OCI-M1 (cell line): ENCODE measurements at regions not wholly inside any gene's neighbourhood (a gene's known extent, or its start where the extent isn't known, plus 50 kb on each side); places are given as distances from the start of the nearest gene placed in this dataset.
"Not testable (repeated sequence)": the region's sequence is repeated elsewhere in the genome, so short reads cannot be mapped to it uniquely, and the experiment has no call there.

Source experiments
- DNase-seq: peaks from one replicate; lab custom pipeline; 2025; lab: John Stamatoyannopoulos, UW

GRCh38 chr9:1871626-1872419 lies 143.3 kb upstream of the SMARCA2 start:
- peak; percentile 2 for DNase-seq

- DNase-seq = no peak
Measured at GRCh38 chr9:1875251-1875851, 139.8 kb upstream of the SMARCA2 start.

- DNase-seq = no peak
Measured at GRCh38 chr9:1875921-1876448, 139.2 kb upstream of the SMARCA2 start.

- DNase-seq = no peak
Measured at GRCh38 chr9:1876891-1877496, 138.2 kb upstream of the SMARCA2 start.

- no peak for DNase-seq
Measured at GRCh38 chr9:1877951-1878350, 137.2 kb upstream of the SMARCA2 start.

GRCh38 chr9:1878811-1879210 lies 136.3 kb upstream of the SMARCA2 start:
- peak; percentile 7 for DNase-seq

GRCh38 chr9:1879501-1879900 lies 135.6 kb upstream of the SMARCA2 start:
- DNase-seq = no peak

GRCh38 chr9:1880038-1880565 lies 135.0 kb upstream of the SMARCA2 start:
- no peak for DNase-seq

GRCh38 chr9:1881708-1882295 lies 133.3 kb upstream of the SMARCA2 start:
- DNase-seq = no peak

- peak; percentile 1 for DNase-seq
Measured at GRCh38 chr9:1882711-1883403, 132.3 kb upstream of the SMARCA2 start.

- DNase-seq = no peak
Measured at GRCh38 chr9:1890201-1890600, 124.9 kb upstream of the SMARCA2 start.

GRCh38 chr9:1890816-1891215 lies 124.3 kb upstream of the SMARCA2 start:
- DNase-seq = no peak

GRCh38 chr9:1903080-1903704 lies 112.0 kb upstream of the SMARCA2 start:
- not testable (repeated sequence) for DNase-seq

GRCh38 chr9:1907465-1907864 lies 107.7 kb upstream of the SMARCA2 start:
- no peak for DNase-seq

GRCh38 chr9:1909322-1909721 lies 105.8 kb upstream of the SMARCA2 start:
- no peak for DNase-seq

GRCh38 chr9:1910269-1910811 lies 104.8 kb upstream of the SMARCA2 start:
- no peak for DNase-seq

GRCh38 chr9:1913631-1914330 lies 101.4 kb upstream of the SMARCA2 start:
- no peak for DNase-seq

- no peak for DNase-seq
Measured at GRCh38 chr9:1916095-1916494, 99.1 kb upstream of the SMARCA2 start.

GRCh38 chr9:1916655-1917054 lies 98.5 kb upstream of the SMARCA2 start:
- DNase-seq = peak; percentile 4

GRCh38 chr9:1917396-1917935 lies 97.7 kb upstream of the SMARCA2 start:
- DNase-seq = no peak
